GM12878 (cell line): ENCODE measurements at regions not wholly inside any gene's neighbourhood (a gene's known extent, or its start where the extent isn't known, plus 50 kb on each side); places are given as distances from the start of the nearest gene placed in this dataset.

ENCODE experiments used
- ATAC-seq: fragments of 200-7000 bp; cut with Tn5 transposase; 3 replicates; pipeline ENCODE4 v1.9.1; 2020; ENCODE audit warnings: mild to moderate bottlenecking, moderate library complexity
- BruUV-seq: library from RNA; stranded (reverse); fragments of 400-500 nt; replicated peaks from 2 replicates; lab custom pipeline; 2021; lab: Mats Ljungman, UMichigan
- CTCF ChIA-PET: fragments of 300-600 bp; sonication (Branson Sonifier 250); formaldehyde crosslinking; extraction: SDS; loops from one replicate; lab custom pipeline; 2021; ENCODE audit warnings: inconsistent platforms; lab: Yijun Ruan, JAX
- POLR2A ChIA-PET: fragments of 350-600 bp; formaldehyde crosslinking; extraction: SDS; loops from one replicate; lab custom pipeline; 2021; ENCODE audit warnings: inconsistent platforms; lab: Charles Lee
- RAD21 ChIA-PET: fragments of 300-600 bp; sonication (Branson Sonifier 250); formaldehyde crosslinking; loops from one replicate; lab custom pipeline; 2023; ENCODE audit warnings: antibody characterized with exemption; ENCODE audit not compliant: unreplicated experiment; lab: Charles Lee
- SMC1A ChIA-PET: fragments of 300-600 bp; sonication (Branson Sonifier 250); formaldehyde crosslinking; loops from one replicate; lab custom pipeline; 2023; ENCODE audit not compliant: unreplicated experiment, uncharacterized antibody; lab: Charles Lee
- DNase-seq: peaks from one replicate; pipeline ENCODE4 v3.0.0-alpha.2; 2011; ENCODE audit warnings: low read depth, low spot score
- FAIRE-seq: peaks from 3 replicates; lab custom pipeline; 2011; peaks lifted over from hg19 to GRCh38; lab: Jason Lieb, UNC
- H2AFZ ChIP-seq: 2 replicates; pipeline ENCODE4 v1.6.0; 2011; ENCODE audit warnings: low read depth, low read length, control low read depth; ENCODE audit not compliant: control insufficient read depth
- H3K27ac ChIP-seq: 2 replicates; pipeline ENCODE4 v1.5.1; 2011; ENCODE audit warnings: control low read depth; ENCODE audit not compliant: control insufficient read depth, insufficient read depth
- H3K27me3 ChIP-seq, 2 experiments: replicated peaks in 1 of 2; 2 replicates each; pipeline versions ENCODE4 v1.6.0 to v1.6.1; 2011; ENCODE audit warnings: low read length in 1 of 2; ENCODE audit not compliant: control insufficient read depth in 2 of 2, insufficient read depth in 2 of 2
- H3K36me3 ChIP-seq, 2 experiments: 2 replicates each; pipeline ENCODE4 v1.5.1; 2011; ENCODE audit warnings: low read length in 1 of 2; ENCODE audit not compliant: control insufficient read depth in 2 of 2, insufficient read depth in 2 of 2
- H3K4me1 ChIP-seq: 2 replicates; pipeline ENCODE4 v1.6.1; 2011; ENCODE audit warnings: mild to moderate bottlenecking, low read length, moderate library complexity, mixed read lengths; ENCODE audit not compliant: control insufficient read depth, insufficient read depth
- H3K4me2 ChIP-seq: 2 replicates; pipeline ENCODE4 v1.6.0; 2011; ENCODE audit warnings: control low read depth; ENCODE audit not compliant: control insufficient read depth, insufficient read depth
- H3K4me3 ChIP-seq: fragments of 200-600 bp; sonication (generic); 2 replicates; pipeline ENCODE4 v1.5.1; 2016
- H3K79me2 ChIP-seq: 2 replicates; pipeline ENCODE4 v1.6.0; 2011; ENCODE audit warnings: low read length; ENCODE audit not compliant: control insufficient read depth, insufficient read depth
- H3K9ac ChIP-seq: 2 replicates; pipeline ENCODE4 v1.8.0; 2011; ENCODE audit warnings: low read length, control low read depth, mixed read lengths; ENCODE audit not compliant: control insufficient read depth, insufficient read depth
- H3K9me3 ChIP-seq: replicated peaks from 3 replicates; pipeline ENCODE4 v1.5.1; 2011; ENCODE audit warnings: mild to moderate bottlenecking, low read length; ENCODE audit not compliant: control insufficient read depth, insufficient read depth
- H4K20me1 ChIP-seq: 2 replicates; pipeline ENCODE4 v1.6.0; 2011; ENCODE audit not compliant: control insufficient read depth, insufficient read depth
- ETV6 ChIP-seq, 2 experiments: fragments of 450-650 bp in 1 of 2; IDR thresholded peaks in 1 of 2; conservative IDR thresholded peaks in 1 of 2; 2 replicates each; pipeline ENCODE4 v1.6.1; 2014; ENCODE audit warnings: antibody characterized with exemption in 1 of 2, borderline replicate concordance in 1 of 2, low read depth in 1 of 2, mild to moderate bottlenecking in 1 of 2, moderate library complexity in 1 of 2
- NBN ChIP-seq: fragments of 450-650 bp; IDR thresholded peaks from 2 replicates; pipeline ENCODE4 v1.6.1; 2016
- POU2F2 ChIP-seq: IDR thresholded peaks from 3 replicates; pipeline ENCODE4 v1.6.1; 2011; ENCODE audit warnings: low read depth, mild to moderate bottlenecking, low read length, borderline replicate concordance
- SP1 ChIP-seq: IDR thresholded peaks from one replicate; pipeline ENCODE4 v1.6.1; 2011; ENCODE audit warnings: low read depth, low read length
- YBX1 ChIP-seq: fragments of 450-650 bp; IDR thresholded peaks from 2 replicates; pipeline ENCODE4 v1.6.1; 2016; ENCODE audit warnings: antibody characterized with exemption
- ZNF217 ChIP-seq: fragments of 450-650 bp; IDR thresholded peaks from 2 replicates; pipeline ENCODE4 v1.6.1; 2017; ENCODE audit warnings: antibody characterized with exemption, mild to moderate bottlenecking
- WGBS: methylation state at CpG from one replicate; pipeline ENCODE4 v1.1.6; 2016; ENCODE audit warnings: low lambda C conversion rate; ENCODE audit not compliant: insufficient replicate concordance, insufficient coverage; ENCODE audit errors: missing lambda C conversion rate; 5-methylcytosine and 5-hydroxymethylcytosine counted together
- in situ Hi-C: fragments of 300-500 bp; cut with MboI; formaldehyde crosslinking; loops from 9 replicates; pipeline ENCODE4 v1.14.3; 2018; ENCODE audit warnings: mixed read lengths
- intact Hi-C: fragments of 100-400 bp; cut with micrococcal nuclease; formaldehyde crosslinking; loops from one replicate; pipeline ENCODE4 v1.14.2; 2022; ENCODE audit not compliant: unreplicated experiment
- TF ChIP-seq, protein P1 (sequence below): fragments of 150-350 bp; IDR thresholded peaks from 2 replicates; pipeline ENCODE4 v1.6.1; 2016; ENCODE audit warnings: low read depth, low read length

DNA sequence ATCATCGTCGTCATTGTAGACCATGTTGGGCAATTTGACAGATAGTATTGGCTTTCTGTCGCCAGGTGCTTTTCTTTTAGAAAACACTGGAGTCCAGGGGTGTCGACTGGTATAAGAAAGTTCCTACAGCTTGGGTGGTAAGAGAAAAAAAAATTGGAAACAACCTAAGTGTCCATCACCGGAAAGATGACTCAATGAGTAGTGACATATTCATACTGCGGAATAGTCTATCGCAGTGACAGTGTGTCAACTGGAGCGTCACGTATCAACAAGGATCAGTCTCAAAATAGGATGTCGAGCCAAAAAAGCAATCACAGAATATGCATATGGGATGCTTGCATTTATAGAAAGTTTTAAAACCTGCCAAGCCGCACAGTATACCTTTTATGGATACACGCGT lies 157.6 kb downstream of the MN1 start (continued):
- TF ChIP-seq, protein P1, sequence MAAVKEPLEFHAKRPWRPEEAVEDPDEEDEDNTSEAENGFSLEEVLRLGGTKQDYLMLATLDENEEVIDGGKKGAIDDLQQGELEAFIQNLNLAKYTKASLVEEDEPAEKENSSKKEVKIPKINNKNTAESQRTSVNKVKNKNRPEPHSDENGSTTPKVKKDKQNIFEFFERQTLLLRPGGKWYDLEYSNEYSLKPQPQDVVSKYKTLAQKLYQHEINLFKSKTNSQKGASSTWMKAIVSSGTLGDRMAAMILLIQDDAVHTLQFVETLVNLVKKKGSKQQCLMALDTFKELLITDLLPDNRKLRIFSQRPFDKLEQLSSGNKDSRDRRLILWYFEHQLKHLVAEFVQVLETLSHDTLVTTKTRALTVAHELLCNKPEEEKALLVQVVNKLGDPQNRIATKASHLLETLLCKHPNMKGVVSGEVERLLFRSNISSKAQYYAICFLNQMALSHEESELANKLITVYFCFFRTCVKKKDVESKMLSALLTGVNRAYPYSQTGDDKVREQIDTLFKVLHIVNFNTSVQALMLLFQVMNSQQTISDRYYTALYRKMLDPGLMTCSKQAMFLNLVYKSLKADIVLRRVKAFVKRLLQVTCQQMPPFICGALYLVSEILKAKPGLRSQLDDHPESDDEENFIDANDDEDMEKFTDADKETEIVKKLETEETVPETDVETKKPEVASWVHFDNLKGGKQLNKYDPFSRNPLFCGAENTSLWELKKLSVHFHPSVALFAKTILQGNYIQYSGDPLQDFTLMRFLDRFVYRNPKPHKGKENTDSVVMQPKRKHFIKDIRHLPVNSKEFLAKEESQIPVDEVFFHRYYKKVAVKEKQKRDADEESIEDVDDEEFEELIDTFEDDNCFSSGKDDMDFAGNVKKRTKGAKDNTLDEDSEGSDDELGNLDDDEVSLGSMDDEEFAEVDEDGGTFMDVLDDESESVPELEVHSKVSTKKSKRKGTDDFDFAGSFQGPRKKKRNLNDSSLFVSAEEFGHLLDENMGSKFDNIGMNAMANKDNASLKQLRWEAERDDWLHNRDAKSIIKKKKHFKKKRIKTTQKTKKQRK, result no peak
- TF ChIP-seq NBN, result no peak
- TF ChIP-seq, all 136 proteins: peak for 0

DNA sequence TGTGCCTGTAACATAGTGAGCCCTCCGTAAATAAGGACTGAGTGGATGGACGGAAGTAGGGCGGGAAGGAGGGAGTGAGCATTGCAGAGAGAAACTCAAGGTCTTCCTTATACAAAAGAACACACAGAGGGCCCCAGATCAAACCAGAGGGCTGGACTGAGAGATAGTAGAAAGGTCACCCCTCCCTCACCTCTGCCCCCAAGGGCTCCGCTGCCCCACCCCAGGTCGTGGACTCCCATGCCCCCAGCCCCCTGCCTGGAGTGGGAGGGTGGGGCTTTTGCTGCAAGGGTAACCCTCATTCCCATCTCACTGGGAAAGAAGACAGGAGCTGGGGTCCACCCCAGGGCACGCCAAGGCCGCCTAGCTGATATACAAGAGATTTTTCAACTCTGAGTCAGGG lies 157.0 kb downstream of the MN1 start:
- intact Hi-C loops, result no loop called here
- RAD21 ChIA-PET, result no interaction called here
- ATAC-seq (no peak), FAIRE-seq (no peak), DNase-seq (no peak)
- CTCF ChIA-PET, result no interaction called here
- Histone ChIP-seq H3K4me1 (no peaks in the 10 kb centered on the region), H3K27ac (no peak overlapping the region), H3K4me2 (no peak overlapping the region), H3K9ac (no peak overlapping the region), H2AFZ (no peak overlapping the region), H3K27me3 (no peaks in the 10 kb centered on the region), H3K9me3 (no peaks in the 10 kb centered on the region; the same call in 2 of the 3 replicates), H3K4me3 (no peak overlapping the region), H4K20me1 (no peaks in the 10 kb centered on the region), H3K79me2 (no peaks in the 10 kb centered on the region), H3K36me3 (no peaks in the 10 kb centered on the region)
- in situ Hi-C loops, result no loop called here
- BruUV-seq, result no TSS peak
- 15% methylated on average over 7 of the region's 7 CpGs for WGBS
- POLR2A ChIA-PET, result no interaction called here
- SMC1A ChIA-PET, result no interaction called here
- no peak for TF ChIP-seq SP1
- no peak for TF ChIP-seq POU2F2
- no peak for TF ChIP-seq ZNF217
- TF ChIP-seq YBX1, result no peak
- TF ChIP-seq ETV6 (conservative IDR thresholded peaks at IDR 0.05 in 1 of 2, IDR thresholded peaks at IDR 0.05 in 1 of 2; ENCODE audit: borderline replicate concordance in 1 of 2, low read depth in 1 of 2), result no peak
- TF ChIP-seq, all 136 proteins: peak for 0
